D341Med (cell line): ENCODE measurements at regions not wholly inside any gene's neighbourhood (a gene's known extent, or its start where the extent isn't known, plus 50 kb on each side); places are given as distances from the start of the nearest gene placed in this dataset.

Source experiments
- DNase-seq: peaks from one replicate; pipeline ENCODE4 v3.0.0; 2012; ENCODE audit warnings: low spot score

GRCh38 chr5:146940295-146940694 is 61.7 kb upstream of the PPP2R2B start:
- DNase-seq: no peak

- no peak for DNase-seq
These were observed 65.5 kb upstream of the PPP2R2B start for GRCh38 chr5:146944019-146944418.

GRCh38 chr5:146944764-146945616 is 66.4 kb upstream of the PPP2R2B start:
- no peak for DNase-seq

- no peak for DNase-seq
These were observed 67.1 kb upstream of the PPP2R2B start for GRCh38 chr5:146945617-146946084.

GRCh38 chr5:146947181-146947941 is 68.8 kb upstream of the PPP2R2B start:
- peak; percentile 51 for DNase-seq

GRCh38 chr5:146948666-146949065 is 70.1 kb upstream of the PPP2R2B start:
- no peak for DNase-seq

GRCh38 chr5:146952168-146952567 is 73.6 kb upstream of the PPP2R2B start:
- DNase-seq: no peak

- no peak for DNase-seq
These were observed 77.7 kb upstream of the PPP2R2B start for GRCh38 chr5:146956217-146956616.

GRCh38 chr5:146959360-146959759 is 80.8 kb upstream of the PPP2R2B start:
- DNase-seq: no peak

GRCh38 chr5:146962801-146963355 is 84.3 kb upstream of the PPP2R2B start:
- DNase-seq: no peak

GRCh38 chr5:146965761-146966659 is 87.5 kb upstream of the PPP2R2B start:
- peak; percentile 67 for DNase-seq

- DNase-seq: no peak
These were observed 89.1 kb upstream of the PPP2R2B start for GRCh38 chr5:146967646-146968045.

GRCh38 chr5:146971401-146971800 is 92.8 kb upstream of the PPP2R2B start:
- DNase-seq: no peak

GRCh38 chr5:146986469-146986868 is 107.9 kb upstream of the PPP2R2B start:
- DNase-seq: no peak

- no peak for DNase-seq
These were observed 115.4 kb upstream of the PPP2R2B start for GRCh38 chr5:146993876-146994530.

- DNase-seq: no peak
These were observed 117.3 kb upstream of the PPP2R2B start for GRCh38 chr5:146995878-146996277.

GRCh38 chr5:147015405-147015804 is 136.8 kb upstream of the PPP2R2B start:
- no peak for DNase-seq

GRCh38 chr5:147017191-147017590 is 138.6 kb upstream of the PPP2R2B start:
- no peak for DNase-seq

- DNase-seq: no peak
These were observed 139.1 kb upstream of the PPP2R2B start for GRCh38 chr5:147017621-147018020.

- DNase-seq: no peak
These were observed 140.3 kb upstream of the PPP2R2B start for GRCh38 chr5:147018812-147019211.

GRCh38 chr5:147036691-147037245 is 158.2 kb upstream of the PPP2R2B start:
- no peak for DNase-seq
